Omental fat pad (tissue), 3 donors: ENCODE measurements at regions not wholly inside any gene's neighbourhood (a gene's known extent, or its start where the extent isn't known, plus 50 kb on each side); places are given as distances from the start of the nearest gene placed in this dataset.

Source experiments
- ATAC-seq: fragments of 150-250 bp; one replicate; pipeline ENCODE4 v1.9.1; 2016; ENCODE audit warnings: mild to moderate bottlenecking, moderate library complexity; ENCODE audit not compliant: low FRiP score
- DNase-seq: peaks from one replicate; pipeline ENCODE4 v3.0.0-alpha.2; 2019; ENCODE audit warnings: low spot score
- CTCF ChIP-seq, 3 donors: fragments of 450-650 bp; IDR thresholded peaks; one replicate each; pipeline ENCODE4 v1.5.1; 2016 to 2017; ENCODE audit warnings: antibody characterized with exemption in 3 of 3, mild to moderate bottlenecking in 3 of 3, moderate library complexity in 2 of 3

DNA sequence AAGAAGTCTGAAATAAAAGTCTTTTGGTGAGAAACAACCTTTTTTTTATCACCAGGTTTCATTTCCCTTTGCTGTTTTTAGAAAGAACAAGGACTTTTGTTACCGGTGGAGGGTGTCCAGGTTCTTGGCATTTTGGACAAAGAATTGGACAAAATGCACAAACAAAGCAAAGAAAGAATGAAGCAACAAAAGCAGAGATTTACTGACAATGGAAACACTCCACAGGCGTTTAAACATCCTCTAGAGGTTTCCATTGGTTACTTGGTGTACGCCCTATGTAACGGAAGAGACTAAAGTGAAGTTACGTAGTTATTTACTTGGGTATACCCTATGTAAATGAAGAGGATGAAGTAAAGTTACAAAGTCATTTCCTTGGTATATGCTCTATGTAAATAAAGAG lies 1487.0 kb downstream of the LRRC4C start:
- ATAC-seq = no peak
- DNase-seq = no peak
- no peak for TF ChIP-seq CTCF (IDR thresholded peaks at IDR 0.05)

- ATAC-seq (no peak), DNase-seq (no peak)
- TF ChIP-seq CTCF (IDR thresholded peaks at IDR 0.05) = no peak
These were observed 1487.5 kb downstream of the LRRC4C start for GRCh38 chr11:39971938-39972337.

DNA sequence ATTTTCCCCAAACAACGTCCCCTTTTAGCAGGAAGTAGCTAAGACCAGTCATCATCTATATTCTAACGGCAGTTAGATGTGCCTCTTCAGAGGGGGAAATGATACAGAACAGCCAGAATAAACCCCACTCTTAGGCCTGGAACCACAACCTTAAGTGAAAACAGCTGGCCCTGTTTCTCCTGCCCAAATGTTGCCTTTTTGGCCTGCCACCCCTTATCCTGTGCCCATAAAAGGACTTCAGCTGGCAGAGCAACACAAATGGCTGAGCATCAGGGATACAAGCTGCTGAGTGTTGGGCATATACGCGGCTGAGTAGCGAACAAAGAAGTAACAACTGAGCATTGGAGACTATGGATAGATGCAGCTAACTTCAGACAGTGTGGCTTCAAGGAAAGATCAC lies 1491.4 kb downstream of the LRRC4C start:
- no peak for TF ChIP-seq CTCF (IDR thresholded peaks at IDR 0.05)
- ATAC-seq (no peak), DNase-seq (no peak)

GRCh38 chr11:39965701-39966100 lies 1493.8 kb downstream of the LRRC4C start:
- DNase-seq (no peak), ATAC-seq (no peak)
- TF ChIP-seq CTCF (IDR thresholded peaks at IDR 0.05) = no peak

DNA sequence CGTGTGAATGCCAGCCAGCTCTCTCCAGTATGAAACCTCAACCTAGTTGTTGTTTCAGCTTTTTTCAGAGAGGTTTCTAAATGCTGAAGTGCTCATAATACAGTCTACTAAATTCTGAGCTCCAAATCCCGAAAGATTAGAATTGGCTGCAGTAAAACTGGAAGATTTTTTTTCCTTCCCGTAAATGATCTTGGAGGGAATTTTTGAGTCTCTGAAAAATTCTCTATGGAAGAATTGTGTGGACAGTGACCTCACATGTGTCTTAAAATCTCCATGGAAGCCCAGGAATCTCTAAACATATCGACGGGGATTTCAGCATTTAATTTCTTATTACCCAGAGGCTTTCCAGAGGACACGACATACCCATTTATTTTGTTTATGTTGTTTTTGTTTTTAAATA lies 1499.2 kb downstream of the LRRC4C start:
- TF ChIP-seq CTCF (IDR thresholded peaks at IDR 0.05) = no peak
- no peak for ATAC-seq
- no peak for DNase-seq

DNA sequence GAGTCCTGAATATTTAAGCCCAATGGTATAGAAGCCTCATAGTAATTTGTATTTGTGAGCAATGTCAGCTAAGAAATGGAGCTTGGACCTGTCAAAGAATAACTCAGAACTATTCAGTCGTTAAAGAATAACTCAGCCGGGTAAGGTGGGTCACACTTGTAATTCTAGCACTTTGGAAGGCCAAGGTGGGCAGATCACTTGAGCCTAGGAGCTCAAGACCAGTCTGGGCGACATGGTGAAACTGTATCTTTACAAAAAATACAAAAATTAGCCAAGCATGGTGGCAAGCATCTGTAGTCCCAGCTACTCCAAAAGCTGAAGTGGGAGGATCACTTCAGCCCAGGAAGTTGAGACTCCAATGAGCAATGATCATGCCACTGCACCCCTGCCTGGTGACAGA lies 1526.5 kb downstream of the LRRC4C start:
- no peak for ATAC-seq
- DNase-seq = no peak
- no peak for TF ChIP-seq CTCF (IDR thresholded peaks at IDR 0.05)

DNA sequence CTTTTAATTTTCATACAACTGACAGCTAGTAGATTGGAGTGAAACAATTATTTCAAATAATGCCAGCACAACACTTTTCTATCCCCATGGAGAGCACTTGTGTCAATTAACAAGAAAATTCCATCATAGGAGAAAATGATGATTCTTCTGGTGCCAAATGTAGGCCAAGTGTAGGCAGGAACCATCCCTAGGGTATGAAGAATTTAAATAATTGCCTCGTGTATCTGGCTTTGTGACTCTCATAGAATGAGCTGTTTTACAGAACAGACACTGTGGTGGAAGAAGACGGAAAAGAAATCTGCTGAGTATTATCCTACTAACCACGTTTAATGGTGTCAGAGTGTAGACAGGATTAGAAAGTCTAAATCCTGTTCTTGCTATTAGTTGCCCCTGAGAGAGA lies 1542.2 kb downstream of the LRRC4C start:
- ATAC-seq (no peak), DNase-seq (no peak)
- TF ChIP-seq CTCF (IDR thresholded peaks at IDR 0.05) = no peak
